ENCODE measurements at regions not wholly inside any gene's neighbourhood (a gene's known extent, or its start where the extent isn't known, plus 50 kb on each side); places are given as distances from the start of the nearest gene placed in this dataset.

- intact Hi-C loops (cut with DNase I; ENCODE audit: low total_unique reads): no loop called here
- Histone ChIP-seq H3K4me1 (no peaks in the 10 kb centered on the region), H3K36me3 (no peaks in the 10 kb centered on the region), H3K9me3 (no peaks in the 10 kb centered on the region), H3K27ac (no peak overlapping the region), H3K4me3 (no peak overlapping the region), H3K27me3 (no peaks in the 10 kb centered on the region)
- TF ChIP-seq POLR2A (IDR thresholded peaks at IDR 0.05) (no peak), CTCF (IDR thresholded peaks at IDR 0.05) (no peak)
- no peak for DNase-seq
These were observed 500.5 kb downstream of the NAV3 start for GRCh38 chr12:78331181-78331580.

- Histone ChIP-seq H3K27ac (no peak overlapping the region), H3K9me3 (no peaks in the 10 kb centered on the region), H3K4me3 (no peak overlapping the region), H3K36me3 (no peaks in the 10 kb centered on the region), H3K27me3 (no peaks in the 10 kb centered on the region), H3K4me1 (no peaks in the 10 kb centered on the region)
- TF ChIP-seq CTCF (IDR thresholded peaks at IDR 0.05): no peak
- no peak for TF ChIP-seq POLR2A (IDR thresholded peaks at IDR 0.05)
- DNase-seq: no peak
- intact Hi-C loops (cut with DNase I; ENCODE audit: low total_unique reads): no loop called here
These were observed 501.1 kb downstream of the NAV3 start for GRCh38 chr12:78331753-78332152.

- Histone ChIP-seq H3K27me3 (no peaks in the 10 kb centered on the region), H3K36me3 (no peaks in the 10 kb centered on the region), H3K27ac (no peak overlapping the region), H3K4me1 (no peaks in the 10 kb centered on the region), H3K9me3 (no peaks in the 10 kb centered on the region), H3K4me3 (no peak overlapping the region)
- no peak for DNase-seq
- TF ChIP-seq CTCF (IDR thresholded peaks at IDR 0.05) (no peak), POLR2A (IDR thresholded peaks at IDR 0.05) (no peak)
- intact Hi-C loops (cut with DNase I; ENCODE audit: low total_unique reads): no loop called here
These were observed 507.5 kb downstream of the NAV3 start for GRCh38 chr12:78338054-78338785.

GRCh38 chr12:78340406-78340805 is 509.7 kb downstream of the NAV3 start:
- TF ChIP-seq POLR2A (IDR thresholded peaks at IDR 0.05): no peak
- no peak for TF ChIP-seq CTCF (IDR thresholded peaks at IDR 0.05)
- Histone ChIP-seq H3K27ac (no peak overlapping the region), H3K36me3 (no peaks in the 10 kb centered on the region), H3K4me1 (no peaks in the 10 kb centered on the region), H3K27me3 (no peaks in the 10 kb centered on the region), H3K4me3 (no peak overlapping the region), H3K9me3 (no peaks in the 10 kb centered on the region)
- intact Hi-C loops (cut with DNase I; ENCODE audit: low total_unique reads): no loop called here
- DNase-seq: no peak

GRCh38 chr12:78343657-78344056 is 513.0 kb downstream of the NAV3 start:
- intact Hi-C loops (cut with DNase I; ENCODE audit: low total_unique reads): no loop called here
- no peak for DNase-seq
- H3K4me3 ChIP-seq: no peak overlapping the region
- no peak overlapping the region for H3K27ac ChIP-seq
- no peaks in the 10 kb centered on the region for H3K36me3 ChIP-seq
- TF ChIP-seq POLR2A (IDR thresholded peaks at IDR 0.05) (no peak), CTCF (IDR thresholded peaks at IDR 0.05) (no peak)
- H3K9me3 ChIP-seq: peaks cover 0 to 10% of the 10 kb centered on the region in 2 donors
- H3K4me1 ChIP-seq: no peaks in the 10 kb centered on the region
- no peaks in the 10 kb centered on the region for H3K27me3 ChIP-seq
